ENCODE measurements at regions not wholly inside any gene's neighbourhood (a gene's known extent, or its start where the extent isn't known, plus 50 kb on each side); places are given as distances from the start of the nearest gene placed in this dataset.

- H3K36me3 Mint-ChIP-seq (ENCODE audit: unreplicated experiment), result no peaks in the 10 kb centered on the region
- H3K4me1 Mint-ChIP-seq (ENCODE audit: unreplicated experiment), result no peaks in the 10 kb centered on the region
- H3K27ac Mint-ChIP-seq (ENCODE audit: unreplicated experiment), result no peak overlapping the region
- TF ChIP-seq CTCF (IDR thresholded peaks at IDR 0.05), result no peak
- no peak overlapping the region for H3K4me3 Mint-ChIP-seq (ENCODE audit: unreplicated experiment)
- no peaks in the 10 kb centered on the region for H3K27me3 Mint-ChIP-seq (ENCODE audit: unreplicated experiment)
- DNase-seq (ENCODE audit: extremely low spot score, unreplicated experiment), result no peak
- H3K9me3 Mint-ChIP-seq (ENCODE audit: unreplicated experiment), result peaks cover 4% of the 10 kb centered on the region
These were observed 751.2 kb downstream of the NR2F2 start for GRCh38 chr15:97081666-97082226.

GRCh38 chr15:97082830-97083229 is 752.3 kb downstream of the NR2F2 start:
- H3K27ac Mint-ChIP-seq (ENCODE audit: unreplicated experiment), result no peak overlapping the region
- no peaks in the 10 kb centered on the region for H3K36me3 Mint-ChIP-seq (ENCODE audit: unreplicated experiment)
- no peaks in the 10 kb centered on the region for H3K4me1 Mint-ChIP-seq (ENCODE audit: unreplicated experiment)
- no peaks in the 10 kb centered on the region for H3K27me3 Mint-ChIP-seq (ENCODE audit: unreplicated experiment)
- peaks cover 4% of the 10 kb centered on the region for H3K9me3 Mint-ChIP-seq (ENCODE audit: unreplicated experiment)
- DNase-seq (ENCODE audit: extremely low spot score, unreplicated experiment), result no peak
- no peak for TF ChIP-seq CTCF (IDR thresholded peaks at IDR 0.05)
- no peak overlapping the region for H3K4me3 Mint-ChIP-seq (ENCODE audit: unreplicated experiment)

GRCh38 chr15:97084650-97085049 is 754.1 kb downstream of the NR2F2 start:
- Mint-ChIP-seq H3K27me3 (ENCODE audit: unreplicated experiment) (no peaks in the 10 kb centered on the region), H3K9me3 (ENCODE audit: unreplicated experiment) (peaks cover 2% of the 10 kb centered on the region), H3K4me3 (ENCODE audit: unreplicated experiment) (no peak overlapping the region), H3K27ac (ENCODE audit: unreplicated experiment) (no peak overlapping the region), H3K4me1 (ENCODE audit: unreplicated experiment) (no peaks in the 10 kb centered on the region), H3K36me3 (ENCODE audit: unreplicated experiment) (no peaks in the 10 kb centered on the region)
- TF ChIP-seq CTCF (IDR thresholded peaks at IDR 0.05), result no peak
- DNase-seq (ENCODE audit: extremely low spot score, unreplicated experiment), result no peak

- Mint-ChIP-seq H3K27ac (ENCODE audit: unreplicated experiment) (no peak overlapping the region), H3K27me3 (ENCODE audit: unreplicated experiment) (no peaks in the 10 kb centered on the region), H3K36me3 (ENCODE audit: unreplicated experiment) (no peaks in the 10 kb centered on the region), H3K4me1 (ENCODE audit: unreplicated experiment) (no peaks in the 10 kb centered on the region), H3K9me3 (ENCODE audit: unreplicated experiment) (no peaks in the 10 kb centered on the region), H3K4me3 (ENCODE audit: unreplicated experiment) (no peak overlapping the region)
- no peak for TF ChIP-seq CTCF (IDR thresholded peaks at IDR 0.05)
- DNase-seq (ENCODE audit: extremely low spot score, unreplicated experiment), result no peak
These were observed 755.2 kb downstream of the NR2F2 start for GRCh38 chr15:97085731-97086130.

GRCh38 chr15:97087006-97087741 is 756.7 kb downstream of the NR2F2 start:
- no peak overlapping the region for H3K4me3 Mint-ChIP-seq (ENCODE audit: unreplicated experiment)
- no peaks in the 10 kb centered on the region for H3K27me3 Mint-ChIP-seq (ENCODE audit: unreplicated experiment)
- DNase-seq (ENCODE audit: extremely low spot score, unreplicated experiment), result no peak
- H3K36me3 Mint-ChIP-seq (ENCODE audit: unreplicated experiment), result no peaks in the 10 kb centered on the region
- TF ChIP-seq CTCF (IDR thresholded peaks at IDR 0.05), result no peak
- H3K27ac Mint-ChIP-seq (ENCODE audit: unreplicated experiment), result no peak overlapping the region
- no peaks in the 10 kb centered on the region for H3K9me3 Mint-ChIP-seq (ENCODE audit: unreplicated experiment)
- no peaks in the 10 kb centered on the region for H3K4me1 Mint-ChIP-seq (ENCODE audit: unreplicated experiment)

All from osteocyte (in vitro differentiated cells).